DLD1 (cell line): ENCODE measurements at regions not wholly inside any gene's neighbourhood (a gene's known extent, or its start where the extent isn't known, plus 50 kb on each side); places are given as distances from the start of the nearest gene placed in this dataset.

Experiments
- in situ Hi-C: cut with HindIII; loops from 2 replicates; pipeline ENCODE4 v1.10.0; 2017; ENCODE audit warnings: low sequenced_read_pairs

- in situ Hi-C loops, result no loop called here
Measured at GRCh38 chr1:165075725-165076370, 280.7 kb downstream of the LMX1A start.

GRCh38 chr1:165073185-165074007 is 283.1 kb downstream of the LMX1A start:
- in situ Hi-C loops, result no loop called here

DNA sequence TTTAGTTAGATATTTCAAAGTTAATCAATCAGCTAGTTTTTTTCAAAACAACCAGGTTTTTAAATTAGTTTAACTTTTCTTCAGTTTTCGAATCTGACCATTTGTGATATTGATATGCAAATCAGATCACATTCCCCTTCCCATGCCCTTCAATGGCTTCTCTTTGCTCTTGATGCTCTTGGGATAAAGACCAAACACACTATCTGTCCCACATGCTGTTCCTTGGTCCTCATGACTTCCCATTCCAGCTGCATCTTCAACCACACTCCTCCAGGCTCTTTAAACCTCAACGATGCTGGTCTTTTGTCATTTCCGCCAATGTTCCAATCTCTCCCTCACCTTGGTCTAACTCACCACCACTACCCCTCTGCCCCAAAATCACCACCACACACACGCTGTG is 285.8 kb downstream of the LMX1A start:
- in situ Hi-C loops, result no loop called here

GRCh38 chr1:165069829-165070228 is 286.7 kb downstream of the LMX1A start:
- in situ Hi-C loops, result no loop called here

DNA sequence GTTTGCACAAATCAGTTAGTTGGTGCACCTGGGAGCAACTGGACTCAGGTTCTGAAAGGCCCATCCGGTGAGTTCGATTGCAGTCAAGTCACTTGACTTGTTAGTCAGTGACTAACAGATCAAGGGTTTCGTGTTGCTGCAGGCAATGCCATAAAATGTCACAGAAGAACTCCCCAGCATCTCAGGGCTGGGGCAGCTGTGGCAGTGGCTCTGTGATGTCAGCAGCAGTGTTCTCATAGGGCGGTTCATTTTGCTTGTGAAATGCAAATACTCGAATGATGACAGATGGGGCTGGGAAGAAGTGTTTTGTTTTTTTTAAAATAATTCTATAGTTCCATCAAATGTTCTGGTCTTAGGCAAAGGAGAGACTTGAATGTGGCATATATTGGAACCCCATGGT is 287.8 kb downstream of the LMX1A start:
- in situ Hi-C loops, result no loop called here

GRCh38 chr1:165067829-165068228 is 288.7 kb downstream of the LMX1A start:
- in situ Hi-C loops, result no loop called here

GRCh38 chr1:165063181-165063965 is 293.1 kb downstream of the LMX1A start:
- in situ Hi-C loops, result no loop called here

- in situ Hi-C loops, result no loop called here
Measured at GRCh38 chr1:165062346-165062745, 294.2 kb downstream of the LMX1A start.

- in situ Hi-C loops, result no loop called here
Measured at GRCh38 chr1:165060285-165060793, 296.2 kb downstream of the LMX1A start.

DNA sequence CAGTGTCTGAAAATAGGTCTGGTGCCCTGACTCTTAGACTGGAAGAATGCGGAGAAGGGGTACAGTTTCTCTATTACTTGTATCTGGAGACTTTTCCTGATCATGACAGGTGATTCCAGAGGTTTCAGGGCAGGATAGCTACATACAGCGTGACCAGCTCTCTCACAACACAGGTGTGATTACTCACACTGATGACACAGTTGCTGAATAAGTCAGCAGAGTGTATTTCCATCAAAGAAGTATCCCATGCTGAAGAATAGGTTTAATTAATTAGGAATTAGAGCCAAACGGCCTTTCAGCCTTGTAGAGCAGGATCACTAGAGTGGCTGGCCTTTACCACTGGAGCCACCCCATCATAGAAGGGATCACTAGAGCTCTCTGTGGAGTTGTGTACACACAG is 298.6 kb downstream of the LMX1A start:
- in situ Hi-C loops, result no loop called here

GRCh38 chr1:165056914-165057313 is 299.6 kb downstream of the LMX1A start:
- in situ Hi-C loops, result no loop called here

DNA sequence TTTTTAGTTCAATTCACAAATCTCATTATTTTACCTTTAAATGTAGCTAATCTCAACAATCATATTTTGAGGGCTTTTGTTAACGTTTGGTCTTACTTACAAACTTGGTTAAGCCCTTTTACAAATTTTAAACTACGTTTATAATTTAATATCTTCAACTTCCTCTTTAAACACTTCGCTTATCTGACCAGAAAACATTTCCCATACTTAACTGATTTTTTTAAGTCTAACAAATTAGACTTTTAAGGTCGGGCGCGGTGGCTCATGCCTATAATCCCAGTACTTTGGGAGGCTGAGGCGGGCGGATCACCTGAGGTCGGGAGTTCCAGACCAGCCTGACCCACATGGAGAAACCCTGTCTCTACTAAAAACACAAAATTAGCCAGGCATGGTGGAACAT is 300.9 kb downstream of the LMX1A start:
- in situ Hi-C loops, result no loop called here

GRCh38 chr1:165054627-165055026 is 301.9 kb downstream of the LMX1A start:
- in situ Hi-C loops, result no loop called here

GRCh38 chr1:165053351-165053750 is 303.2 kb downstream of the LMX1A start:
- in situ Hi-C loops, result no loop called here

GRCh38 chr1:165052936-165053335 is 303.6 kb downstream of the LMX1A start:
- in situ Hi-C loops, result no loop called here

DNA sequence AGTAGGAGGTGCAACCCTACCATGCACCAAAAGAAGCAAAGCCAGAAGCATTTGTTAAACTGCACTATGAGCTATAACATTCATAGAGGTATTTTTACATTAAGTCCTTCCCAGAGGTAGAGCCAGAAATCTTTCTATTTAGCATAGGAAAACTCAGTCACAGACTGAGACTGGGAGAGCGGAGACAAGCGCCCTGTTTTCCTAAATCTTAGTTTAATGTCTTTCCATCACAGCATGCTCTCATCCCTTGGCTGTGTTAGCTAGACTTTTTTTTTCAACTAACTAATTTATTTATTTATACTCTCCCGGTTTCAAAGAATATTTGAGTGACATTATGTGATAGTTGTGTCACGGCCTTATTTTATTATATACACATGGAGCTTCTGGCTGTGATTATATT is 304.1 kb downstream of the LMX1A start:
- in situ Hi-C loops, result no loop called here

- in situ Hi-C loops, result no loop called here
Measured at GRCh38 chr1:165050246-165050645, 306.3 kb downstream of the LMX1A start.

DNA sequence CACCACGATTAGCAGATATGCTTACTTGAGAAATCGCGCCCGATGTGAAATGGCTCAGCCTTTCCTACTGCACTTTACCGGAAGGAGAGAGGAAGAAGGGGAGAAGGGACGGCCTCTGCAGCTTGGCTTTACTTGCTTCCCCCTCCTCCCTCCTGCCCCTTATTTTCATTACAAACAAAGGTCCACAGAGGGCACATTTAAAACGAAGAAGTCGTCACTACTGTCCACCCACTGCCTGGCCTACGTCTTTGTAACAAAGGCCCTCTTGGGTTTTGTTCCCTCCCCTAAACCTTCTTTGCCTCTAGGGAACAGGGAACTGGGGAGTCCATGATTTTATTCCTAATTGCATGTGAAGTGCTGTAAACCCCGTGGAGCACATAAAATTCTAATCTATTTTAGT is 308.5 kb downstream of the LMX1A start:
- in situ Hi-C loops, result no loop called here

DNA sequence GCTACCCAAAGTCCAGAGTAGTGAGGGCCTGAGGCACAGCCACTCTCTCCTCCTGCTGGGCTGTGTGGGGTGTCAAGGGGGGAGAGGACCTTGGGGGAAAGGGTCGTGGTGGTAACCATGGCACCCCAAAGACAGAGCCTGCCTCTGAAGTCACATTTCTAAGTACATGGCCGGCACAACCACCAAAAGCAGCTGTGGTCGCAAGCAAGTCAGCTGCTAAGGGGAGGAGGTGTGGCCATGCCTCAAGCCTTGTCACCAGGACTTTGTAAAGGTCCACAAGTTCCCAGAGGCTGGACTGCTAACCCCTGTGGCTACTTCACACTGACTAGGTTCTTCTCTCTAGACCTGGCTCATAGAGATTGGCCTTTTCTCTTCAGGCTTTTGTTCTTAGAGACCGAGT is 310.6 kb downstream of the LMX1A start:
- in situ Hi-C loops, result no loop called here

GRCh38 chr1:165040641-165041040 is 315.9 kb downstream of the LMX1A start:
- in situ Hi-C loops, result no loop called here

GRCh38 chr1:165039996-165040395 is 316.5 kb downstream of the LMX1A start:
- in situ Hi-C loops, result no loop called here

DNA sequence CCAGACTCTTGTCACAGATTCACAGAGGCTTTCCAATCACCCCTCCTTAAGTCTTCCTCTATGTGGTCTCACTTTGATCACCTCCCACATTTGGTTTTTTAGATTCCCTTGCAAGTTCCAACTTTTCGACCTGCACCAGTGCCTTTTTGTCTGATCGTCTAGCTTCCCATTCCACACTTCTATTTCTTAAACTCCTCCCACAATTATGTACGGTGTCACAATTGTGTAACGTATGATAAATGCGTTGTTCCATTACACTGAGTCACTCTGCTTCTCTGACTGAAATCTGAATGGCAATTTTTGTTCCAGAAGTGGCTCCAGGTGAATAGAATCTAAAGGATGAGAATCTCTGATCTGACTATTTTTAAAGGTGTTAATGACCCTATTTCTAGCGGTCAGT is 320.1 kb downstream of the LMX1A start:
- in situ Hi-C loops, result no loop called here
